Endothelial cell (in vitro differentiated cells): ENCODE measurements at regions not wholly inside any gene's neighbourhood (a gene's known extent, or its start where the extent isn't known, plus 50 kb on each side); places are given as distances from the start of the nearest gene placed in this dataset.
A peak's percentile ranks its signal among the peaks of the same experiment; 100 is the strongest.

Experiments
- DNase-seq: peaks from one replicate; pipeline ENCODE4 v3.0.0; 2021; ENCODE audit warnings: low spot score
- H3K27ac Mint-ChIP-seq: one replicate; pipeline ENCODE4 v1.8.0; 2021; ENCODE audit warnings: mixed read lengths, inconsistent platforms; ENCODE audit not compliant: unreplicated experiment
- H3K27me3 Mint-ChIP-seq: one replicate; pipeline ENCODE4 v1.8.0; 2021; ENCODE audit warnings: mild to moderate bottlenecking, moderate library complexity, mixed read lengths, inconsistent platforms; ENCODE audit not compliant: unreplicated experiment
- H3K36me3 Mint-ChIP-seq: one replicate; pipeline ENCODE4 v1.8.0; 2021; ENCODE audit warnings: mild to moderate bottlenecking, low read depth, mixed read lengths, inconsistent platforms; ENCODE audit not compliant: unreplicated experiment
- H3K4me1 Mint-ChIP-seq: one replicate; pipeline ENCODE4 v1.8.0; 2021; ENCODE audit warnings: mild to moderate bottlenecking, mixed read lengths, inconsistent platforms; ENCODE audit not compliant: unreplicated experiment
- H3K4me3 Mint-ChIP-seq: one replicate; pipeline ENCODE4 v1.8.0; 2021; ENCODE audit warnings: mild to moderate bottlenecking, mixed read lengths, inconsistent platforms; ENCODE audit not compliant: unreplicated experiment
- H3K9me3 Mint-ChIP-seq: one replicate; pipeline ENCODE4 v1.8.0; 2021; ENCODE audit warnings: mixed read lengths, inconsistent platforms; ENCODE audit not compliant: unreplicated experiment
- TF ChIP-seq, protein P1 (sequence below): fragments of 200-600 bp; sonication (generic); IDR thresholded peaks from one replicate; pipeline ENCODE4 v1.5.0; 2021; ENCODE audit warnings: antibody characterized with exemption; ENCODE audit not compliant: unreplicated experiment

DNA sequence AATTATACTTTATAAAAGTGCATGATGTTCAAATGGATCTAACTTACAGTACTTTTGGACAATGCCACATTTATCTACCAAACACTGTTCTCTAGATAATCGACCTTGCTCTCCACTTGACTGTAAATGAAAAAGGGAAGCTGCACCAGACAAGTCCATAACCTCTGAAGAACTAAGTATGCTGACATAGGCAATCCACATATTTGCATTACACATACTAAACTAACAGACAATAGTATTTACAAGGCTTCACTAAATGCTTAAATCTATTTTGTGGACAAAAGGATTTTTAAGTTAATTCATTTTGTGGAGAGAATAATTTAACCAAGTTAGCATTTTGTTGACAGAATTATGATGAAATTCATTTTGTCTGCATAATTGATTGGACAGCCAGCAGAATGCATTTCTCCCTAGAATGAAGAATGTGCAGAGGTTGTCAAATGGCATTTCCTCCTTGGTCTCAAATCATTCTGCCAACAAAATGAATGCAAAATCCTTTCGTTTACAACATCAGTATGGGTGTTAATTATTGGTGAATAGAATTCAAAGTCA, 520.9 kb downstream of the CPS1 start:
- H3K36me3 Mint-ChIP-seq = no peaks in the 10 kb centered on the region
- H3K27ac Mint-ChIP-seq = no peak overlapping the region
- no peak overlapping the region for H3K4me3 Mint-ChIP-seq
- peaks cover 3% of the 10 kb centered on the region for H3K4me1 Mint-ChIP-seq
- TF ChIP-seq, protein P1, sequence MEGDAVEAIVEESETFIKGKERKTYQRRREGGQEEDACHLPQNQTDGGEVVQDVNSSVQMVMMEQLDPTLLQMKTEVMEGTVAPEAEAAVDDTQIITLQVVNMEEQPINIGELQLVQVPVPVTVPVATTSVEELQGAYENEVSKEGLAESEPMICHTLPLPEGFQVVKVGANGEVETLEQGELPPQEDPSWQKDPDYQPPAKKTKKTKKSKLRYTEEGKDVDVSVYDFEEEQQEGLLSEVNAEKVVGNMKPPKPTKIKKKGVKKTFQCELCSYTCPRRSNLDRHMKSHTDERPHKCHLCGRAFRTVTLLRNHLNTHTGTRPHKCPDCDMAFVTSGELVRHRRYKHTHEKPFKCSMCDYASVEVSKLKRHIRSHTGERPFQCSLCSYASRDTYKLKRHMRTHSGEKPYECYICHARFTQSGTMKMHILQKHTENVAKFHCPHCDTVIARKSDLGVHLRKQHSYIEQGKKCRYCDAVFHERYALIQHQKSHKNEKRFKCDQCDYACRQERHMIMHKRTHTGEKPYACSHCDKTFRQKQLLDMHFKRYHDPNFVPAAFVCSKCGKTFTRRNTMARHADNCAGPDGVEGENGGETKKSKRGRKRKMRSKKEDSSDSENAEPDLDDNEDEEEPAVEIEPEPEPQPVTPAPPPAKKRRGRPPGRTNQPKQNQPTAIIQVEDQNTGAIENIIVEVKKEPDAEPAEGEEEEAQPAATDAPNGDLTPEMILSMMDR = no peak
- H3K9me3 Mint-ChIP-seq = no peaks in the 10 kb centered on the region
- H3K27me3 Mint-ChIP-seq = peaks cover 2% of the 10 kb centered on the region
- DNase-seq = no peak

GRCh38 chr2:211084352-211084751, 528.0 kb downstream of the CPS1 start:
- H3K4me3 Mint-ChIP-seq = no peak overlapping the region

GRCh38 chr2:211085056-211085680, 528.8 kb downstream of the CPS1 start:
- DNase-seq = no peak
- H3K27ac Mint-ChIP-seq = no peak overlapping the region
- no peaks in the 10 kb centered on the region for H3K36me3 Mint-ChIP-seq
- H3K4me1 Mint-ChIP-seq = peaks cover 8% of the 10 kb centered on the region
- H3K4me3 Mint-ChIP-seq = no peak overlapping the region
- H3K27me3 Mint-ChIP-seq = peaks cover 1% of the 10 kb centered on the region
- no peaks in the 10 kb centered on the region for H3K9me3 Mint-ChIP-seq
- TF ChIP-seq, protein P1 = peak; percentile 81

More at GRCh38 chr2:211084352-211084751, 528.0 kb downstream of the CPS1 start:
- Mint-ChIP-seq H3K9me3 (no peaks in the 10 kb centered on the region), H3K36me3 (no peaks in the 10 kb centered on the region), H3K4me1 (peaks cover 8% of the 10 kb centered on the region), H3K27ac (no peak overlapping the region), H3K27me3 (peaks cover 1% of the 10 kb centered on the region)
- TF ChIP-seq, protein P1 = no peak
- no peak for DNase-seq

GRCh38 chr2:211086049-211086448, 529.6 kb downstream of the CPS1 start:
- no peaks in the 10 kb centered on the region for H3K9me3 Mint-ChIP-seq
- no peak overlapping the region for H3K27ac Mint-ChIP-seq
- H3K4me3 Mint-ChIP-seq = no peak overlapping the region
- no peak for DNase-seq
- H3K4me1 Mint-ChIP-seq = peaks cover 12% of the 10 kb centered on the region
- H3K36me3 Mint-ChIP-seq = no peaks in the 10 kb centered on the region
- H3K27me3 Mint-ChIP-seq = peaks cover 1% of the 10 kb centered on the region
- TF ChIP-seq, protein P1 = no peak

GRCh38 chr2:211089127-211089526, 532.7 kb downstream of the CPS1 start:
- H3K9me3 Mint-ChIP-seq = no peaks in the 10 kb centered on the region
- H3K36me3 Mint-ChIP-seq = no peaks in the 10 kb centered on the region
- DNase-seq = no peak
- TF ChIP-seq, protein P1 = no peak
- H3K27me3 Mint-ChIP-seq = peaks cover 1% of the 10 kb centered on the region
- no peak overlapping the region for H3K4me3 Mint-ChIP-seq
- H3K4me1 Mint-ChIP-seq = peaks cover 20% of the 10 kb centered on the region
- H3K27ac Mint-ChIP-seq = no peak overlapping the region
